GM18909 (cell line): ENCODE measurements at regions not wholly inside any gene's neighbourhood (a gene's known extent, or its start where the extent isn't known, plus 50 kb on each side); places are given as distances from the start of the nearest gene placed in this dataset.

ENCODE experiments used
- ATAC-seq: cut with Tn5 transposase; IDR thresholded peaks from one replicate; pipeline ENCODE4 v1.9.1; 2021; ENCODE audit warnings: mild to moderate bottlenecking; ENCODE audit not compliant: unreplicated experiment, poor library complexity

GRCh38 chr2:219877728-219878127 lies 250.3 kb downstream of the SLC4A3 start:
- no peak for ATAC-seq

GRCh38 chr2:219878516-219878915 lies 251.1 kb downstream of the SLC4A3 start:
- ATAC-seq, result no peak

GRCh38 chr2:219881851-219882250 lies 254.4 kb downstream of the SLC4A3 start:
- ATAC-seq, result no peak

GRCh38 chr2:219886615-219887014 lies 259.2 kb downstream of the SLC4A3 start:
- ATAC-seq, result no peak

- ATAC-seq, result no peak
These were observed 260.4 kb downstream of the SLC4A3 start for GRCh38 chr2:219887870-219888269.

- ATAC-seq, result no peak
These were observed 266.1 kb downstream of the SLC4A3 start for GRCh38 chr2:219893541-219893940.

- no peak for ATAC-seq
These were observed 270.0 kb downstream of the SLC4A3 start for GRCh38 chr2:219897456-219897855.

- ATAC-seq, result peak; percentile 56
These were observed 273.7 kb downstream of the SLC4A3 start for GRCh38 chr2:219901155-219901554.

- ATAC-seq, result no peak
These were observed 275.6 kb downstream of the SLC4A3 start for GRCh38 chr2:219902891-219903552.

- no peak for ATAC-seq
These were observed 278.2 kb downstream of the SLC4A3 start for GRCh38 chr2:219905640-219906039.

- no peak for ATAC-seq
These were observed 278.9 kb downstream of the SLC4A3 start for GRCh38 chr2:219906114-219907010.

GRCh38 chr2:219907011-219907365 lies 279.6 kb downstream of the SLC4A3 start:
- ATAC-seq, result no peak

GRCh38 chr2:219908538-219908937 lies 281.1 kb downstream of the SLC4A3 start:
- no peak for ATAC-seq

GRCh38 chr2:219911541-219911940 lies 284.1 kb downstream of the SLC4A3 start:
- ATAC-seq, result no peak

GRCh38 chr2:219912491-219912921 lies 285.1 kb downstream of the SLC4A3 start:
- no peak for ATAC-seq

GRCh38 chr2:219914577-219914976 lies 287.1 kb downstream of the SLC4A3 start:
- ATAC-seq, result no peak

GRCh38 chr2:219916281-219916680 lies 288.9 kb downstream of the SLC4A3 start:
- ATAC-seq, result no peak

GRCh38 chr2:219916726-219917440 lies 289.5 kb downstream of the SLC4A3 start:
- no peak for ATAC-seq

GRCh38 chr2:219918254-219918653 lies 290.8 kb downstream of the SLC4A3 start:
- no peak for ATAC-seq

GRCh38 chr2:219918944-219919343 lies 291.5 kb downstream of the SLC4A3 start:
- ATAC-seq, result no peak

GRCh38 chr2:219919506-219919905 lies 292.1 kb downstream of the SLC4A3 start:
- no peak for ATAC-seq
